ENCODE measurements at regions not wholly inside any gene's neighbourhood (a gene's known extent, or its start where the extent isn't known, plus 50 kb on each side); places are given as distances from the start of the nearest gene placed in this dataset.

DNA sequence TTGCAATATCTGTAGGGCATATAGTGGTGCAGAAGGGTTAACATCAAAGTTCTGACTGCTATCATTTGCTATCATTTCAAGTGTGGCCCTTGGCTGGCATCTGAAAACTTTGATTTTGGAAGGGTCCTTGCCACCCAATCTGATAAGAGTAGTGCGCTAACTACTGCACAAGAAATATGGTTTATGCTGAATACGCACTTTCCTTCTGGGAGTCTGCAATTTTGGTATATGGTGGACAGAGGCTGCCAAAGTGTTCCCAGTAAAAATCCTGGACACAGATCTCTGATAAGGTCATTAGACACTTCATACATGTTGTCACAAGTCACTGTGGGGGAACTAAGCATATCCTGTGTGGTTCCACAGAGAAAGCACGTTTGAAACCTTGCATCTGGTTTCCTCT is 461.6 kb upstream of the CDH11 start:
- H3K27ac ChIP-seq (replicated peaks): no peak overlapping the region
- no peak for TF ChIP-seq POLR2AphosphoS5 (IDR thresholded peaks at IDR 0.05; ENCODE audit: low read depth)
- no peak for TF ChIP-seq GABPA (IDR thresholded peaks at IDR 0.05; ENCODE audit: low read depth)
- TF ChIP-seq, protein P1, sequence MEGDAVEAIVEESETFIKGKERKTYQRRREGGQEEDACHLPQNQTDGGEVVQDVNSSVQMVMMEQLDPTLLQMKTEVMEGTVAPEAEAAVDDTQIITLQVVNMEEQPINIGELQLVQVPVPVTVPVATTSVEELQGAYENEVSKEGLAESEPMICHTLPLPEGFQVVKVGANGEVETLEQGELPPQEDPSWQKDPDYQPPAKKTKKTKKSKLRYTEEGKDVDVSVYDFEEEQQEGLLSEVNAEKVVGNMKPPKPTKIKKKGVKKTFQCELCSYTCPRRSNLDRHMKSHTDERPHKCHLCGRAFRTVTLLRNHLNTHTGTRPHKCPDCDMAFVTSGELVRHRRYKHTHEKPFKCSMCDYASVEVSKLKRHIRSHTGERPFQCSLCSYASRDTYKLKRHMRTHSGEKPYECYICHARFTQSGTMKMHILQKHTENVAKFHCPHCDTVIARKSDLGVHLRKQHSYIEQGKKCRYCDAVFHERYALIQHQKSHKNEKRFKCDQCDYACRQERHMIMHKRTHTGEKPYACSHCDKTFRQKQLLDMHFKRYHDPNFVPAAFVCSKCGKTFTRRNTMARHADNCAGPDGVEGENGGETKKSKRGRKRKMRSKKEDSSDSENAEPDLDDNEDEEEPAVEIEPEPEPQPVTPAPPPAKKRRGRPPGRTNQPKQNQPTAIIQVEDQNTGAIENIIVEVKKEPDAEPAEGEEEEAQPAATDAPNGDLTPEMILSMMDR (IDR thresholded peaks at IDR 0.05; ENCODE audit: insufficient read depth, low read length): no peak
- TF ChIP-seq, protein P2, sequence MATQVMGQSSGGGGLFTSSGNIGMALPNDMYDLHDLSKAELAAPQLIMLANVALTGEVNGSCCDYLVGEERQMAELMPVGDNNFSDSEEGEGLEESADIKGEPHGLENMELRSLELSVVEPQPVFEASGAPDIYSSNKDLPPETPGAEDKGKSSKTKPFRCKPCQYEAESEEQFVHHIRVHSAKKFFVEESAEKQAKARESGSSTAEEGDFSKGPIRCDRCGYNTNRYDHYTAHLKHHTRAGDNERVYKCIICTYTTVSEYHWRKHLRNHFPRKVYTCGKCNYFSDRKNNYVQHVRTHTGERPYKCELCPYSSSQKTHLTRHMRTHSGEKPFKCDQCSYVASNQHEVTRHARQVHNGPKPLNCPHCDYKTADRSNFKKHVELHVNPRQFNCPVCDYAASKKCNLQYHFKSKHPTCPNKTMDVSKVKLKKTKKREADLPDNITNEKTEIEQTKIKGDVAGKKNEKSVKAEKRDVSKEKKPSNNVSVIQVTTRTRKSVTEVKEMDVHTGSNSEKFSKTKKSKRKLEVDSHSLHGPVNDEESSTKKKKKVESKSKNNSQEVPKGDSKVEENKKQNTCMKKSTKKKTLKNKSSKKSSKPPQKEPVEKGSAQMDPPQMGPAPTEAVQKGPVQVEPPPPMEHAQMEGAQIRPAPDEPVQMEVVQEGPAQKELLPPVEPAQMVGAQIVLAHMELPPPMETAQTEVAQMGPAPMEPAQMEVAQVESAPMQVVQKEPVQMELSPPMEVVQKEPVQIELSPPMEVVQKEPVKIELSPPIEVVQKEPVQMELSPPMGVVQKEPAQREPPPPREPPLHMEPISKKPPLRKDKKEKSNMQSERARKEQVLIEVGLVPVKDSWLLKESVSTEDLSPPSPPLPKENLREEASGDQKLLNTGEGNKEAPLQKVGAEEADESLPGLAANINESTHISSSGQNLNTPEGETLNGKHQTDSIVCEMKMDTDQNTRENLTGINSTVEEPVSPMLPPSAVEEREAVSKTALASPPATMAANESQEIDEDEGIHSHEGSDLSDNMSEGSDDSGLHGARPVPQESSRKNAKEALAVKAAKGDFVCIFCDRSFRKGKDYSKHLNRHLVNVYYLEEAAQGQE (IDR thresholded peaks at IDR 0.05; ENCODE audit: insufficient replicate concordance, low read depth): no peak
- no peak for TF ChIP-seq SPI1 (IDR thresholded peaks at IDR 0.05; ENCODE audit: borderline replicate concordance, low read depth)
- no peaks in the 10 kb centered on the region for H3K27me3 ChIP-seq (ENCODE audit: insufficient read depth, poor library complexity, severe bottlenecking)
- no peak for DNase-seq (ENCODE audit: low read depth in 1 of 2, low spot score in 1 of 2)
- H3K4me3 ChIP-seq (replicated peaks; ENCODE audit: insufficient read depth, low read length): no peak overlapping the region

DNA sequence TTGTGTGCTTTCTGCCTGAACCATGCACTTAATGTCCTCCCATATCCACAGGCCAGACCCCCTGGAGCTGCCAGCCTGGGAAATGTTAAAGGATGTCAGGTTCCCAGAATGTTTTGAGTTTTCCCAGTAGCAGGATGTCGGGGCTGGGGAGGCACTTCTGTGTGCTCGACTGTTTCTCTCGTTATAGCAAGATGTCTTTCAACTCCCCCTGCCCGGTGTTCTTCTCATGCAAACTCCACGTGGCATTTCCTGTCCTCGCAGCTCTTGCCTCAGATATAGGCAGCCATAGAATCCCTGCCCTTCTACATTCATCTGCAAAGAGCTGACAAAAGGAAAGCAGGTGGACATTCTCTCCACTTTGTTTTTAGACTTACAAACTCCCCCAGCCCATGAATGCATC is 457.2 kb upstream of the CDH11 start:
- DNase-seq (ENCODE audit: low read depth in 1 of 2, low spot score in 1 of 2): no peak
- H3K27me3 ChIP-seq (ENCODE audit: insufficient read depth, poor library complexity, severe bottlenecking): no peaks in the 10 kb centered on the region
- no peak overlapping the region for H3K4me3 ChIP-seq (replicated peaks; ENCODE audit: insufficient read depth, low read length)
- no peak overlapping the region for H3K27ac ChIP-seq (replicated peaks)
- no peak for TF ChIP-seq SPI1 (IDR thresholded peaks at IDR 0.05; ENCODE audit: borderline replicate concordance, low read depth)
- TF ChIP-seq POLR2AphosphoS5 (IDR thresholded peaks at IDR 0.05; ENCODE audit: low read depth): no peak
- TF ChIP-seq, protein P2 (IDR thresholded peaks at IDR 0.05; ENCODE audit: insufficient replicate concordance, low read depth): no peak
- no peak for TF ChIP-seq GABPA (IDR thresholded peaks at IDR 0.05; ENCODE audit: low read depth)
- TF ChIP-seq, protein P1 (IDR thresholded peaks at IDR 0.05; ENCODE audit: insufficient read depth, low read length): no peak

DNA sequence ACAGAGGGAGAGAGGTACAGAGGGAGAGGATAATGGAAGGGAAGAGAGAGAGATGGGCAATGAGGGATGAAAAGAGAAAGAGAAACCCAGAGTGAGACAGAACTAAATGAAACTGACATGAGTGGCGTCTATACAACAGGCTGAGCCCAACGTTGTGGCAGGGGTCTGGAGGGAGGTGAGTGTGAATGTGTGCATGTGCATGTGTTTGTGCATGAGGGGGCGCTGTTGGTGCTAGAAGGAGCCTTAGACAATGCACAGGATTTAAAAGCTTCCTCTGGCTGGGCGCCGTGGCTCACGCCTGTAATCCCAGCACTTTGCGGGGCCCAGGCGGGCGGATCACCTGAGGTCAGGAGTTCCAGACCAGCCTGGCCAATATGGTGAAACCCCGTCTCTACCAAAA is 454.8 kb upstream of the CDH11 start:
- DNase-seq (ENCODE audit: low read depth in 1 of 2, low spot score in 1 of 2): no peak
- Histone ChIP-seq H3K27ac (replicated peaks) (no peak overlapping the region), H3K27me3 (ENCODE audit: insufficient read depth, poor library complexity, severe bottlenecking) (no peaks in the 10 kb centered on the region), H3K4me3 (replicated peaks; ENCODE audit: insufficient read depth, low read length) (no peak overlapping the region)
- TF ChIP-seq SPI1 (IDR thresholded peaks at IDR 0.05; ENCODE audit: borderline replicate concordance, low read depth) (no peak), POLR2AphosphoS5 (IDR thresholded peaks at IDR 0.05; ENCODE audit: low read depth) (no peak), GABPA (IDR thresholded peaks at IDR 0.05; ENCODE audit: low read depth) (no peak)
- TF ChIP-seq, protein P1 (IDR thresholded peaks at IDR 0.05; ENCODE audit: insufficient read depth, low read length): no peak
- TF ChIP-seq, protein P2 (IDR thresholded peaks at IDR 0.05; ENCODE audit: insufficient replicate concordance, low read depth): no peak
